GM12878 (cell line): ENCODE measurements at regions not wholly inside any gene's neighbourhood (a gene's known extent, or its start where the extent isn't known, plus 50 kb on each side); places are given as distances from the start of the nearest gene placed in this dataset.

ENCODE experiments used
- ATAC-seq: fragments of 200-7000 bp; cut with Tn5 transposase; 3 replicates; pipeline ENCODE4 v1.9.1; 2020; ENCODE audit warnings: mild to moderate bottlenecking, moderate library complexity
- BruUV-seq: library from RNA; stranded (reverse); fragments of 400-500 nt; replicated peaks from 2 replicates; lab custom pipeline; 2021; lab: Mats Ljungman, UMichigan
- CTCF ChIA-PET: fragments of 300-600 bp; sonication (Branson Sonifier 250); formaldehyde crosslinking; extraction: SDS; loops from one replicate; lab custom pipeline; 2021; ENCODE audit warnings: inconsistent platforms; lab: Yijun Ruan, JAX
- POLR2A ChIA-PET: fragments of 350-600 bp; formaldehyde crosslinking; extraction: SDS; loops from one replicate; lab custom pipeline; 2021; ENCODE audit warnings: inconsistent platforms; lab: Charles Lee
- RAD21 ChIA-PET: fragments of 300-600 bp; sonication (Branson Sonifier 250); formaldehyde crosslinking; loops from one replicate; lab custom pipeline; 2023; ENCODE audit warnings: antibody characterized with exemption; ENCODE audit not compliant: unreplicated experiment; lab: Charles Lee
- SMC1A ChIA-PET: fragments of 300-600 bp; sonication (Branson Sonifier 250); formaldehyde crosslinking; loops from one replicate; lab custom pipeline; 2023; ENCODE audit not compliant: unreplicated experiment, uncharacterized antibody; lab: Charles Lee
- DNase-seq: peaks from one replicate; pipeline ENCODE4 v3.0.0-alpha.2; 2011; ENCODE audit warnings: low read depth, low spot score
- FAIRE-seq: peaks from 3 replicates; lab custom pipeline; 2011; peaks lifted over from hg19 to GRCh38; lab: Jason Lieb, UNC
- H2AFZ ChIP-seq: 2 replicates; pipeline ENCODE4 v1.6.0; 2011; ENCODE audit warnings: low read depth, low read length, control low read depth; ENCODE audit not compliant: control insufficient read depth
- H3K27ac ChIP-seq: 2 replicates; pipeline ENCODE4 v1.5.1; 2011; ENCODE audit warnings: control low read depth; ENCODE audit not compliant: control insufficient read depth, insufficient read depth
- H3K27me3 ChIP-seq, 2 experiments: replicated peaks in 1 of 2; 2 replicates each; pipeline versions ENCODE4 v1.6.0 to v1.6.1; 2011; ENCODE audit warnings: low read length in 1 of 2; ENCODE audit not compliant: control insufficient read depth in 2 of 2, insufficient read depth in 2 of 2
- H3K36me3 ChIP-seq, 2 experiments: 2 replicates each; pipeline ENCODE4 v1.5.1; 2011; ENCODE audit warnings: low read length in 1 of 2; ENCODE audit not compliant: control insufficient read depth in 2 of 2, insufficient read depth in 2 of 2
- H3K4me1 ChIP-seq: 2 replicates; pipeline ENCODE4 v1.6.1; 2011; ENCODE audit warnings: mild to moderate bottlenecking, low read length, moderate library complexity, mixed read lengths; ENCODE audit not compliant: control insufficient read depth, insufficient read depth
- H3K4me2 ChIP-seq: 2 replicates; pipeline ENCODE4 v1.6.0; 2011; ENCODE audit warnings: control low read depth; ENCODE audit not compliant: control insufficient read depth, insufficient read depth
- H3K4me3 ChIP-seq: fragments of 200-600 bp; sonication (generic); 2 replicates; pipeline ENCODE4 v1.5.1; 2016
- H3K79me2 ChIP-seq: 2 replicates; pipeline ENCODE4 v1.6.0; 2011; ENCODE audit warnings: low read length; ENCODE audit not compliant: control insufficient read depth, insufficient read depth
- H3K9ac ChIP-seq: 2 replicates; pipeline ENCODE4 v1.8.0; 2011; ENCODE audit warnings: low read length, control low read depth, mixed read lengths; ENCODE audit not compliant: control insufficient read depth, insufficient read depth
- H3K9me3 ChIP-seq: replicated peaks from 3 replicates; pipeline ENCODE4 v1.5.1; 2011; ENCODE audit warnings: mild to moderate bottlenecking, low read length; ENCODE audit not compliant: control insufficient read depth, insufficient read depth
- H4K20me1 ChIP-seq: 2 replicates; pipeline ENCODE4 v1.6.0; 2011; ENCODE audit not compliant: control insufficient read depth, insufficient read depth
- ATF2 ChIP-seq: IDR thresholded peaks from 2 replicates; pipeline ENCODE4 v1.6.1; 2012; ENCODE audit warnings: low read length, inconsistent platforms
- BCL3 ChIP-seq: IDR thresholded peaks from 2 replicates; pipeline ENCODE4 v1.6.1; 2011; ENCODE audit warnings: borderline replicate concordance, low read depth, mild to moderate bottlenecking, moderate library complexity, low read length; ENCODE audit not compliant: insufficient read depth, poor library complexity, severe bottlenecking
- CREM ChIP-seq: IDR thresholded peaks from 2 replicates; pipeline ENCODE4 v1.6.1; 2014; ENCODE audit warnings: antibody characterized with exemption, low read depth
- E2F4 ChIP-seq: IDR thresholded peaks from 2 replicates; pipeline ENCODE4 v1.6.1; 2012; ENCODE audit warnings: low read depth, low read length, improper control_type of control experiment
- EGR1 ChIP-seq, 2 experiments: IDR thresholded peaks; 1 replicate in 1 of 2; 2 replicates in 1 of 2; pipeline ENCODE4 v1.6.1; 2011 to 2012; ENCODE audit warnings: low read depth in 2 of 2, low read length in 2 of 2, borderline replicate concordance in 1 of 2, mild to moderate bottlenecking in 1 of 2, moderate library complexity in 1 of 2
- ELK1 ChIP-seq: IDR thresholded peaks from 2 replicates; pipeline ENCODE4 v1.6.1; 2012; ENCODE audit warnings: low read depth, low read length, improper control_type of control experiment
- ESRRA ChIP-seq: IDR thresholded peaks from 2 replicates; pipeline ENCODE4 v1.6.1; 2012; ENCODE audit warnings: mild to moderate bottlenecking, low read length, improper control_type of control experiment
- KAT2A ChIP-seq: conservative IDR thresholded peaks from 2 replicates; pipeline ENCODE4 v1.6.1; 2011; ENCODE audit warnings: low read depth, low read length; ENCODE audit not compliant: control insufficient read depth
- MXI1 ChIP-seq: fragments of 150-350 bp; IDR thresholded peaks from 2 replicates; pipeline ENCODE4 v1.6.1; 2011; ENCODE audit warnings: low read depth, mild to moderate bottlenecking, inconsistent platforms, low read length, improper control_type of control experiment
- NFXL1 ChIP-seq: fragments of 450-650 bp; IDR thresholded peaks from 2 replicates; pipeline ENCODE4 v1.6.1; 2017; ENCODE audit warnings: antibody characterized with exemption, mild to moderate bottlenecking, borderline replicate concordance
- NR2F1 ChIP-seq: fragments of 450-650 bp; conservative IDR thresholded peaks from 2 replicates; pipeline ENCODE4 v1.6.1; 2017; ENCODE audit warnings: mild to moderate bottlenecking
- RCOR1 ChIP-seq: conservative IDR thresholded peaks from 2 replicates; pipeline ENCODE4 v1.6.1; 2012; ENCODE audit warnings: low read depth, low read length, improper control_type of control experiment
- USF2 ChIP-seq: IDR thresholded peaks from 2 replicates; pipeline ENCODE4 v1.6.1; 2011; ENCODE audit warnings: low read depth, low read length, improper control_type of control experiment, borderline replicate concordance
- YY1 ChIP-seq: IDR thresholded peaks from 2 replicates; pipeline ENCODE4 v1.6.1; 2011; ENCODE audit warnings: low read depth, mild to moderate bottlenecking, low read length
- WGBS: methylation state at CpG from one replicate; pipeline ENCODE4 v1.1.6; 2016; ENCODE audit warnings: low lambda C conversion rate; ENCODE audit not compliant: insufficient replicate concordance, insufficient coverage; ENCODE audit errors: missing lambda C conversion rate; 5-methylcytosine and 5-hydroxymethylcytosine counted together
- in situ Hi-C: fragments of 300-500 bp; cut with MboI; formaldehyde crosslinking; loops from 9 replicates; pipeline ENCODE4 v1.14.3; 2018; ENCODE audit warnings: mixed read lengths
- intact Hi-C: fragments of 100-400 bp; cut with micrococcal nuclease; formaldehyde crosslinking; loops from one replicate; pipeline ENCODE4 v1.14.2; 2022; ENCODE audit not compliant: unreplicated experiment

- no peak overlapping the region for H2AFZ ChIP-seq
- no peaks in the 10 kb centered on the region for H3K36me3 ChIP-seq
- ChIA-PET CTCF (no interaction called here), RAD21 (interaction anchor here (1.3 kb wide), 1 partner anchor 25 kb away, joined by 3 read pairs; no protein-coding TSS in a partner anchor), POLR2A (no interaction called here), SMC1A (no interaction called here)
- H3K9me3 ChIP-seq, result no peaks in the 10 kb centered on the region
- DNase-seq, result no peak
- H3K4me3 ChIP-seq, result no peak overlapping the region
- no peak overlapping the region for H3K9ac ChIP-seq
- BruUV-seq, result no TSS peak
- H3K4me2 ChIP-seq, result no peak overlapping the region
- no peaks in the 10 kb centered on the region for H3K27me3 ChIP-seq
- 0% methylated on average over 2 of the region's 2 CpGs for WGBS
- in situ Hi-C loops, result no loop called here
- intact Hi-C loops, result no loop called here
- no peaks in the 10 kb centered on the region for H4K20me1 ChIP-seq
- no peak for ATAC-seq
- no peak overlapping the region for H3K27ac ChIP-seq
- H3K4me1 ChIP-seq, result no peaks in the 10 kb centered on the region
- no peak for FAIRE-seq
- TF ChIP-seq YY1, result no peak
- TF ChIP-seq EGR1 (IDR thresholded peaks at IDR 0.05; ENCODE audit: borderline replicate concordance in 1 of 2, low read depth in 2 of 2, low read length in 2 of 2), result no peak
- no peak for TF ChIP-seq KAT2A
- TF ChIP-seq MXI1, result no peak
- no peak for TF ChIP-seq ESRRA
- no peak for TF ChIP-seq ATF2
- TF ChIP-seq NR2F1, result no peak
- no peak for TF ChIP-seq CREM
- TF ChIP-seq ELK1, result no peak
- TF ChIP-seq USF2, result no peak
- no peak for TF ChIP-seq E2F4
- TF ChIP-seq RCOR1, result no peak
- TF ChIP-seq NFXL1, result no peak
- TF ChIP-seq BCL3, result no peak
- no peaks in the 10 kb centered on the region for H3K79me2 ChIP-seq
Observed at GRCh38 chr11:129249923-129250322, 57.8 kb upstream of the ARHGAP32 start.
